Activated T-cell treated with anti-CD3 and anti-CD28 coated beads, Interleukin-2, amount 50 U/mL, for 48 hours (primary cell): ENCODE measurements at regions not wholly inside any gene's neighbourhood (a gene's known extent, or its start where the extent isn't known, plus 50 kb on each side); places are given as distances from the start of the nearest gene placed in this dataset.
"Not testable (repeated sequence)": the region's sequence is repeated elsewhere in the genome, so short reads cannot be mapped to it uniquely, and the experiment has no call there.

Experiments used
- DNase-seq, 2 experiments: peaks; one replicate each; pipeline ENCODE4 v3.0.0-alpha.2; 2020

- DNase-seq = not testable (repeated sequence)
Measured at GRCh38 chr14:105663818-105664596, 137.6 kb downstream of the TMEM121 start.

GRCh38 chr14:105664691-105665090, 138.3 kb downstream of the TMEM121 start:
- DNase-seq = no peak

- DNase-seq = no peak
Measured at GRCh38 chr14:105665247-105665950, 139.0 kb downstream of the TMEM121 start.

GRCh38 chr14:105665951-105666277, 139.5 kb downstream of the TMEM121 start:
- no peak for DNase-seq

GRCh38 chr14:105666420-105666819, 140.0 kb downstream of the TMEM121 start:
- DNase-seq = no peak

GRCh38 chr14:105666991-105667662, 140.7 kb downstream of the TMEM121 start:
- DNase-seq = not testable (repeated sequence)

- not testable (repeated sequence) for DNase-seq
Measured at GRCh38 chr14:105667663-105668020, 141.3 kb downstream of the TMEM121 start.

- not testable (repeated sequence) for DNase-seq
Measured at GRCh38 chr14:105668021-105668420, 141.6 kb downstream of the TMEM121 start.

GRCh38 chr14:105668471-105669230, 142.3 kb downstream of the TMEM121 start:
- DNase-seq = not testable (repeated sequence)

GRCh38 chr14:105669231-105669610, 142.8 kb downstream of the TMEM121 start:
- DNase-seq = not testable (repeated sequence)

- not testable (repeated sequence) for DNase-seq
Measured at GRCh38 chr14:105669646-105670045, 143.3 kb downstream of the TMEM121 start.

GRCh38 chr14:105672450-105673200, 146.2 kb downstream of the TMEM121 start:
- not testable (repeated sequence) for DNase-seq

- DNase-seq = not testable (repeated sequence)
Measured at GRCh38 chr14:105675433-105675832, 149.1 kb downstream of the TMEM121 start.

GRCh38 chr14:105675905-105676670, 149.7 kb downstream of the TMEM121 start:
- peak in 1 of 2 experiments; percentile 6 for DNase-seq

- peak in 1 of 2 experiments; percentile 20 for DNase-seq
Measured at GRCh38 chr14:105678057-105678456, 151.7 kb downstream of the TMEM121 start.

GRCh38 chr14:105678996-105679958, 152.9 kb downstream of the TMEM121 start:
- DNase-seq = peak; percentile 36 to 40

GRCh38 chr14:105679959-105680735, 153.8 kb downstream of the TMEM121 start:
- peak; percentile 56 to 66 for DNase-seq

GRCh38 chr14:105680736-105681098, 154.3 kb downstream of the TMEM121 start:
- DNase-seq = peak; percentile 38 to 42

- not testable (repeated sequence) for DNase-seq
Measured at GRCh38 chr14:105681606-105682185, 155.3 kb downstream of the TMEM121 start.
